A673 (cell line): ENCODE measurements at regions not wholly inside any gene's neighbourhood (a gene's known extent, or its start where the extent isn't known, plus 50 kb on each side); places are given as distances from the start of the nearest gene placed in this dataset.

Experiments used
- BruUV-seq: library from RNA; stranded (reverse); fragments of 400-500 nt; replicated peaks from 2 replicates; lab custom pipeline; 2021; lab: Mats Ljungman, UMichigan
- CTCF ChIA-PET: fragments of 300-600 bp; sonication (Branson Sonifier 250); formaldehyde crosslinking; loops from one replicate; lab custom pipeline; 2022; ENCODE audit warnings: antibody characterized with exemption; lab: Charles Lee
- POLR2A ChIA-PET: fragments of 300-600 bp; sonication (Branson Sonifier 250); formaldehyde crosslinking; loops from one replicate; lab custom pipeline; 2022; ENCODE audit warnings: antibody characterized with exemption; ENCODE audit not compliant: low non-redundant PET; lab: Charles Lee
- DNase-seq: peaks from one replicate; pipeline ENCODE4 v3.0.0-alpha.2; 2015; ENCODE audit warnings: low spot score
- H3K27ac ChIP-seq: fragments of 200-600 bp; sonication (generic); 2 replicates; pipeline ENCODE4 v1.5.1; 2016; ENCODE audit warnings: mixed run types, low read depth, mild to moderate bottlenecking, mixed read lengths, antibody characterized with exemption, low read length; ENCODE audit not compliant: poor library complexity, severe bottlenecking
- H3K27me3 ChIP-seq: fragments of 200-600 bp; sonication (generic); replicated peaks from 2 replicates; pipeline ENCODE4 v1.6.1; 2017; ENCODE audit warnings: mixed run types, low read depth, mild to moderate bottlenecking, mixed read lengths, antibody characterized with exemption, low read length; ENCODE audit not compliant: insufficient read depth, poor library complexity
- H3K36me3 ChIP-seq: fragments of 200-600 bp; sonication (generic); 2 replicates; pipeline ENCODE4 v1.6.1; 2016; ENCODE audit warnings: mixed run types, mild to moderate bottlenecking, mixed read lengths, antibody characterized with exemption, low read length; ENCODE audit not compliant: insufficient read depth, poor library complexity, severe bottlenecking
- H3K4me1 ChIP-seq: fragments of 200-600 bp; sonication (generic); 2 replicates; pipeline ENCODE4 v1.6.1; 2017; ENCODE audit warnings: mixed run types, mild to moderate bottlenecking, mixed read lengths, antibody characterized with exemption, low read length; ENCODE audit not compliant: insufficient read depth, poor library complexity, severe bottlenecking
- H3K4me3 ChIP-seq: fragments of 200-600 bp; sonication (generic); 2 replicates; pipeline ENCODE4 v1.5.1; 2016; ENCODE audit warnings: low read depth, mixed run types, mild to moderate bottlenecking, mixed read lengths, low read length; ENCODE audit not compliant: poor library complexity, severe bottlenecking
- H3K9me3 ChIP-seq: fragments of 200-600 bp; sonication (generic); 2 replicates; pipeline ENCODE4 v1.6.1; 2016; ENCODE audit warnings: mixed run types, low read depth, mild to moderate bottlenecking, mixed read lengths, antibody characterized with exemption, low read length; ENCODE audit not compliant: poor library complexity, severe bottlenecking
- CTCF ChIP-seq: fragments of 300-800, 200-600 bp; sonication (generic); conservative IDR thresholded peaks from 2 replicates; pipeline ENCODE4 v1.5.1; 2017; ENCODE audit warnings: low read depth, mild to moderate bottlenecking, antibody characterized with exemption, low read length, moderate library complexity, mixed read lengths
- EZH2 ChIP-seq: fragments of 200-600 bp; sonication (generic); IDR thresholded peaks from 2 replicates; pipeline ENCODE4 v1.6.1; 2017; ENCODE audit warnings: borderline replicate concordance, low read depth, mild to moderate bottlenecking, mixed read lengths, antibody characterized with exemption, low read length; ENCODE audit not compliant: poor library complexity, severe bottlenecking
- intact Hi-C: fragments of 100-400 bp; cut with micrococcal nuclease; formaldehyde crosslinking; loops from one replicate; pipeline ENCODE4 v1.10.0; 2022; ENCODE audit not compliant: unreplicated experiment

GRCh38 chr5:2143646-2144353, 261.1 kb upstream of the IRX4 start:
- no TSS peak for BruUV-seq
- DNase-seq, result no peak
- CTCF ChIA-PET, result no interaction called here
- Histone ChIP-seq H3K27ac (no peak overlapping the region), H3K9me3 (no peaks in the 10 kb centered on the region), H3K4me1 (no peaks in the 10 kb centered on the region), H3K27me3 (peaks cover 22% of the 10 kb centered on the region), H3K4me3 (no peak overlapping the region), H3K36me3 (no peaks in the 10 kb centered on the region)
- intact Hi-C loops, result no loop called here
- POLR2A ChIA-PET, result no interaction called here
- TF ChIP-seq EZH2, result no peak
- no peak for TF ChIP-seq CTCF

- H3K36me3 ChIP-seq, result no peaks in the 10 kb centered on the region
- POLR2A ChIA-PET, result no interaction called here
- no peak overlapping the region for H3K4me3 ChIP-seq
- H3K27ac ChIP-seq, result no peak overlapping the region
- no peaks in the 10 kb centered on the region for H3K9me3 ChIP-seq
- H3K4me1 ChIP-seq, result no peaks in the 10 kb centered on the region
- H3K27me3 ChIP-seq, result peaks cover 22% of the 10 kb centered on the region
- BruUV-seq, result no TSS peak
- TF ChIP-seq CTCF (no peak), EZH2 (no peak)
- no peak for DNase-seq
- CTCF ChIA-PET, result no interaction called here
- intact Hi-C loops, result no loop called here
Observed at GRCh38 chr5:2143088-2143487, 260.4 kb upstream of the IRX4 start.

GRCh38 chr5:2142456-2142954, 259.8 kb upstream of the IRX4 start:
- H3K27me3 ChIP-seq, result peaks cover 22% of the 10 kb centered on the region
- no peaks in the 10 kb centered on the region for H3K4me1 ChIP-seq
- H3K4me3 ChIP-seq, result no peak overlapping the region
- POLR2A ChIA-PET, result no interaction called here
- no peak for DNase-seq
- CTCF ChIA-PET, result no interaction called here
- H3K36me3 ChIP-seq, result no peaks in the 10 kb centered on the region
- no peaks in the 10 kb centered on the region for H3K9me3 ChIP-seq
- no TSS peak for BruUV-seq
- intact Hi-C loops, result no loop called here
- H3K27ac ChIP-seq, result no peak overlapping the region
- TF ChIP-seq CTCF (no peak), EZH2 (no peak)
